Common myeloid progenitor, CD34-positive (primary cell): ENCODE measurements at regions not wholly inside any gene's neighbourhood (a gene's known extent, or its start where the extent isn't known, plus 50 kb on each side); places are given as distances from the start of the nearest gene placed in this dataset.

Experiments
- CTCF ChIA-PET: fragments of 350-600 bp; sonication (Branson Sonifier 250); formaldehyde crosslinking; loops from one replicate; lab custom pipeline; 2021; ENCODE audit warnings: antibody characterized with exemption; lab: Charles Lee
- POLR2A ChIA-PET: fragments of 350-600 bp; sonication (Branson Sonifier 250); formaldehyde crosslinking; loops from one replicate; lab custom pipeline; 2021; ENCODE audit warnings: antibody characterized with exemption; lab: Charles Lee
- DNase-seq, 3 donors: peaks; one replicate each; pipeline versions ENCODE4 v3.0.0 to v3.0.0-alpha.2; 2013
- H3K27ac ChIP-seq, 2 experiments: 1 replicate in 1 of 2; 2 replicates in 1 of 2; pipeline ENCODE4 v1.7.0; 2013; ENCODE audit warnings: inconsistent platforms in 2 of 2, low read length in 2 of 2, mild to moderate bottlenecking in 2 of 2, low read depth in 1 of 2, moderate library complexity in 1 of 2; ENCODE audit not compliant: severe bottlenecking in 2 of 2, insufficient read depth in 1 of 2, poor library complexity in 1 of 2
- H3K27me3 ChIP-seq, 5 experiments: replicated peaks in 2 of 5; 1 replicate in 3 of 5; 2 replicates in 2 of 5; pipeline versions ENCODE4 v1.6.1 to v1.7.0; 2013; ENCODE audit warnings: low read length in 4 of 5, mild to moderate bottlenecking in 2 of 5, moderate library complexity in 2 of 5, inconsistent platforms in 1 of 5; ENCODE audit not compliant: insufficient read depth in 5 of 5, control insufficient read depth in 4 of 5
- H3K36me3 ChIP-seq, 4 experiments: 1 replicate in 2 of 4; 2 replicates in 2 of 4; pipeline versions ENCODE4 v1.6.1 to v1.7.0; 2013; ENCODE audit warnings: low read length in 3 of 4, control low read depth in 1 of 4, mild to moderate bottlenecking in 1 of 4; ENCODE audit not compliant: control insufficient read depth in 4 of 4, insufficient read depth in 4 of 4
- H3K4me1 ChIP-seq, 4 experiments: 1 replicate in 3 of 4; 2 replicates in 1 of 4; pipeline versions ENCODE4 v1.6.1 to v1.7.1; 2013; ENCODE audit warnings: low read length in 3 of 4, mild to moderate bottlenecking in 3 of 4, control low read depth in 1 of 4, inconsistent platforms in 1 of 4, moderate library complexity in 1 of 4; ENCODE audit not compliant: control insufficient read depth in 4 of 4, insufficient read depth in 4 of 4; ENCODE audit errors: control extremely low read depth in 1 of 4
- H3K4me3 ChIP-seq, 7 experiments: 1 replicate in 4 of 7; 2 replicates in 3 of 7; pipeline versions ENCODE4 v1.5.1 to v1.7.0; 2013; ENCODE audit warnings: mild to moderate bottlenecking in 7 of 7, low read length in 6 of 7, moderate library complexity in 6 of 7, inconsistent platforms in 2 of 7, low read depth in 2 of 7, control low read depth in 1 of 7; ENCODE audit not compliant: insufficient read depth in 4 of 7, control insufficient read depth in 1 of 7; ENCODE audit errors: extremely low read depth in 1 of 7
- H3K9me3 ChIP-seq, 5 experiments: 1 replicate in 4 of 5; 2 replicates in 1 of 5; pipeline versions ENCODE4 v1.6.1 to v1.7.1; 2013; ENCODE audit warnings: low read length in 4 of 5, mild to moderate bottlenecking in 2 of 5, inconsistent platforms in 1 of 5, low read depth in 1 of 5, moderate library complexity in 1 of 5; ENCODE audit not compliant: control insufficient read depth in 4 of 5, insufficient read depth in 2 of 5; ENCODE audit errors: control extremely low read depth in 1 of 5
- WGBS: methylation state at CpG from one replicate; pipeline ENCODE4 v1.1.5; 2013; ENCODE audit not compliant: insufficient coverage; 5-methylcytosine and 5-hydroxymethylcytosine counted together

DNA sequence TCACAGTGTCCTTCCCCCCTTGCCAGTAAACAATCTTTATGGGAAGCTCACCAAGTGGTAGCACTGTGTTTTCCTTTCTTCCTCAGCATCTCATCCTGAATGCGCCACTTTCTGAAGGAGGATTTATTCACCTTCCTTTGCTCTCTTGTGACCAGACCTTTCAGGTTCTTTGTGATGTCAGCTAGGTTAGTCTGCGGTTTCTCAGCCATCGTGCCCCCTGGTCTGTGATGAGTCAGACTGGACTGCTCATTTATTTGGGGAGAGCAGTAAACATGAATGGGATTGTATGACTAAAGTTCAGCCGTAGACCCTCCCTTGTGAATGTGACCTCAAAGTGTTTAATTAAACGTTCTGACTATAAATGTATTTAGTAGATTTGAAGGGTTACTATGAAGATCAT lies 235.1 kb upstream of the CELF2 start:
- Histone ChIP-seq H3K4me1 (peaks cover 0 to 4% (median 0%) of the 10 kb centered on the region in 4 experiments), H3K27ac (no peak overlapping the region), H3K36me3 (no peaks in the 10 kb centered on the region), H3K9me3 (peaks cover 2 to 12% (median 5%) of the 10 kb centered on the region in 5 experiments), H3K27me3 (peaks cover 0 to 3% (median 2%) of the 10 kb centered on the region in 5 experiments), H3K4me3 (no peak overlapping the region)
- CTCF ChIA-PET = no interaction called here
- POLR2A ChIA-PET = no interaction called here
- no peak for DNase-seq
- 90% methylated on average over 4 of the region's 5 CpGs for WGBS

DNA sequence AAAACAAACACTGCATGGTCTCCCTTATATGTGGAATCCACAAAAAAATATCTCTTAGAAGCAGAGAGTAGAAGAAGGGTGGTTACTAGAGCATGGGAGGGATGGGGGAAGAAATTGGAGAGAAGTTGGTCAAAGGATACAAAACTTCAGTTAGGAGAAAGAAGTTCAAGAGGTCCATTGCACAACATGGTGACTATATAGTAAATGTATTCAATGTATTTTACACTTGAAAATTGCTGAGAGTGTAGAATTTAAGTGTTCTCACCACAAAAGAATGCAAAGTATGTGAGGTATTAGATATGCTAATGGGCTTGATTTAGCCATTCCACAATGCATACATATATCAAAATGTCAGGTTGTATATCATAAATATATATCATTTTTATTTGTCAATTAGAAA lies 232.0 kb upstream of the CELF2 start:
- no peak overlapping the region for H3K27ac ChIP-seq
- ChIA-PET CTCF (no interaction called here), POLR2A (no interaction called here)
- peaks cover 0 to 3% (median 2%) of the 10 kb centered on the region in 5 experiments for H3K27me3 ChIP-seq
- no peak overlapping the region for H3K4me3 ChIP-seq
- no peak for DNase-seq
- no peaks in the 10 kb centered on the region for H3K36me3 ChIP-seq
- peaks cover 2 to 12% (median 5%) of the 10 kb centered on the region in 5 experiments for H3K9me3 ChIP-seq
- H3K4me1 ChIP-seq = peaks cover 0 to 4% (median 0%) of the 10 kb centered on the region in 4 experiments

DNA sequence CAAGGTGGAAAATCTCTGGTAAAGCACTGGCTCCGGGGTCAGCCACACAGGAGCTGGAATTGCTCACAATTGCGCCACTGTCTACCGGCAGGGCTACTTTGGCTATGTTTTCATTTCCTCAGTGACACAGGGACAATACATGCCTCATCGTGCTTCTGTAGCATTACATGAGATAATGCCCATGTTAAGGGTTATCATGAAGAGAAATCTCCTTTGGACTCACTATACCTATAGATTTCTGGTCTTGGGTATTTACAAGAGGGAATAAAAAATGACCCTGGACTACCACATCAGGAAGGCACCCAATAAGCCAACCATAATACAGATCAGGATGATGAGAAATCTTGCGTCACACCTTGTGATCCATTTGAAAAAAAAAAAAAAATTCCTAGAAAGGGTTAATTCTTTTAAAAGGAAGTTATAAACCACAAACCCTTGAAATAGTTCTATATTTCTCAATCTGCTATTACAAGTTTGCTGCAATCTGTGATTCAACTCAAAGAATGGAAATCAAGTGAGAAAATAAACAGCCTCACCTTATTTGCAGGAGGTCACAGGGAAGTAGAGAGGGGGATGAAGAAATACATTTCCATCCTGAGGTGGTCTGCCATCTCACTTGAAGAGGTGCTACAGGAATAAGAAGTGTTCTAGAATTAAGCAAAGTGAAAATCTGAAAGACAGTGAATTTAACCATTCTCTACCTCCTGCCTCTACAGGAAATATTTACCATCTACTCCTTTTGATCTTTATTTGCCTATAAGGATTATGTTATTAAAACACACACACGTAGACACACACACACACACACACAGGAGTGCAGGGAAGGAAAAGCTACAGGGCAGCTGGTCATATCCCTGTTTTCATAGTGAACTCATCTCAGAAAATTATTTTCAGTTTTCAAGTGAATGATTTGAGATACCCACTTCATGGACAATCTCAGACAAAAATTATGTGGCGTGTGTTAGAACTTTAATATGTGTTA lies 231.3 kb upstream of the CELF2 start:
- peaks cover 2 to 12% (median 5%) of the 10 kb centered on the region in 5 experiments for H3K9me3 ChIP-seq
- ChIA-PET POLR2A (no interaction called here), CTCF (no interaction called here)
- 91% methylated on average over 4 of the region's 7 CpGs for WGBS
- H3K4me3 ChIP-seq = no peak overlapping the region
- peaks cover 0 to 4% (median 0%) of the 10 kb centered on the region in 4 experiments for H3K4me1 ChIP-seq
- H3K36me3 ChIP-seq = no peaks in the 10 kb centered on the region
- peaks cover 0 to 3% (median 2%) of the 10 kb centered on the region in 5 experiments for H3K27me3 ChIP-seq
- no peak overlapping the region for H3K27ac ChIP-seq
- peak in 1 of 3 donors; percentile 3 for DNase-seq

DNA sequence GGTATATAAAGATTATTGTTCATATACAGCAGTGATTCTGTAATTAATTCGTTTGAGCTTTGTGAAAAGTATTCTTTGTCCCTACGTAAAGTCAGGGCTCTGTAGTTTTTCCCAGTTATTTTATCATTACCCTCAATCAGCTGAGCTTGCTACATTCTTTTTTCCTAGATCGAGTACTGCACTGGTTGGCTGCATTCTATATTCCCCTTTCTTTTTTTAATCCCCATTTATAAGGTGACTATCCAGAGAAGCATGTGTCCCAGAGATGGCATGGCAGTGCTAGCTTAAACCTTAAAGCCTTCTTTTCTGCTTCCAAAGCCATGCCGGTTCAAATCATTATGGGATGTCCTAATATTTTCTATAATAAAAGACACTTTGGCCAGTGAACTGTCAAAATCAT lies 230.1 kb upstream of the CELF2 start:
- CTCF ChIA-PET = no interaction called here

DNA sequence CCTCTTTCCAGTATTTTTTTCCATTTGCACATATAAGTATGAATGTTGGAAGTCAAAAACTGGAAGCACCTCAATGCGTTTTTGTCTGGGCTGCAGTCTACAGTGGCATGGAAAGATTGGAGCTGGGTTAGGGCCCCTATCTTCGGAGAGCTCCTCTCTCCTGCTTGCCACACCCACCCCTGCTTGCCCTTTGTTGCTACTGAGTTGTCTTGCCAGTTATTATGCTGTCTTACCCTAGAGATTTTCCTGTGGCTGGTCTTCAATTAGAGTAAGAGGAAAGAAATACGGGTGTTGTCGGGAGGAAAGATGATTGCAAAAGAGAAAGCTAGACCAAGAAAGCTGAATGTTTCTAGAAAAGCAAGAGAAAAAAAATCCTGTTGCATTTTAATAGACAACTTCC lies 228.9 kb upstream of the CELF2 start:
- Histone ChIP-seq H3K9me3 (peaks cover 0 to 5% (median 4%) of the 10 kb centered on the region in 5 experiments), H3K4me3 (no peak overlapping the region), H3K4me1 (peaks cover 0 to 4% (median 0%) of the 10 kb centered on the region in 4 experiments), H3K27ac (no peak overlapping the region), H3K36me3 (no peaks in the 10 kb centered on the region), H3K27me3 (peaks cover 0 to 3% (median 2%) of the 10 kb centered on the region in 5 experiments)
- ChIA-PET CTCF (no interaction called here), POLR2A (no interaction called here)
- no peak for DNase-seq
- WGBS = 92% methylated on average over 4 of the region's 4 CpGs

More for the DNA sequence above, 230.1 kb upstream of the CELF2 start:
- WGBS = 94% methylated on average over 3 of the region's 4 CpGs
- no peak for DNase-seq
- H3K4me1 ChIP-seq = peaks cover 0 to 4% (median 0%) of the 10 kb centered on the region in 4 experiments
- POLR2A ChIA-PET = no interaction called here
- H3K9me3 ChIP-seq = peaks cover under 1 to 8% (median 4%) of the 10 kb centered on the region in 5 experiments
- peaks cover 0 to 3% (median 2%) of the 10 kb centered on the region in 5 experiments for H3K27me3 ChIP-seq
- no peak overlapping the region for H3K27ac ChIP-seq
- H3K4me3 ChIP-seq = no peak overlapping the region
- H3K36me3 ChIP-seq = no peaks in the 10 kb centered on the region

DNA sequence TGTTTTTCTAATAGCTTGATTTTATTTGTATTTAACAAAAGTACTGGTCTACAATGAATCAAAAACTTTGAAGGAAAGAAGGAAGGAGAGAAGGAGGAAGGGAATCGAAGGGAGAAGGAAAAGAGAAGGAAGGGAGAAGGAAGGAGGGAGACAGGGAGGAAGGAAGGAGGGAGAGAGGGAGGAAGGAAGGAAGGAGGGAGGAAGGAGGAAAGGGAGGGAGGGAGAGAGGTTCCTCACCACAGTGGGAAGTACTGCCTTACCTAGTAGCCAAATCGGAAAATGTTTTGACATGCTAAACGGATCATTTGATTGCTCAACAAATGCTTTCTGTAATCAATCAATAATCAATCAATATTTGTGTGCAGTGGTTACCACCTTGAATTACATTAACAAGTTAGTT lies 225.8 kb upstream of the CELF2 start:
- Histone ChIP-seq H3K4me1 (peaks cover 0 to under 1% (median 0%) of the 10 kb centered on the region in 4 experiments), H3K27ac (no peak overlapping the region), H3K36me3 (no peaks in the 10 kb centered on the region), H3K4me3 (no peak overlapping the region), H3K27me3 (peaks cover 0 to 2% (median 0%) of the 10 kb centered on the region in 5 experiments), H3K9me3 (no peaks in the 10 kb centered on the region)
- ChIA-PET CTCF (no interaction called here), POLR2A (interaction anchor here (0.6 kb wide), 1 partner anchor 62 kb away, joined by 3 read pairs; no protein-coding TSS in a partner anchor)
- 55% methylated on average over 1 of the region's 3 CpGs for WGBS
- DNase-seq = no peak

DNA sequence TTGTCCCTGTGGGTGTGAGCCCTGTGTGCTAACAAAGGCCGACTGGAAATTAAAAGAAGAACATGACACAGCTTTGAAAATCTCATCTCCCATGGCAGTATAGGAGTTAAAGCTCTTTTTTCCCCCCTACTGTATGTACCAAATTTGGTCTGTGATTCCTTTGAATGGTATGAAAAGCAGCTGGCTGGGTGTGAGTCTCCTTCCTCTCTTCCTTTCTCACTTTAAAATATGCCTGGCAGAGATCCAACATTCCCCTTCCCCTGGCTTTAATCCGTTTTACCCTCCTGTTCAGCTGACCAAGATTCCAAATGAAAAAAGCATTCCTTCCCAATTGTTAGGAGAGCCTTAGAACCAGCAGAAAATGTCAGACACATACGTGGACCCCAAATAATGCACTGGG lies 225.0 kb upstream of the CELF2 start:
- no peak for DNase-seq
- H3K27ac ChIP-seq = no peak overlapping the region
- no peaks in the 10 kb centered on the region for H3K36me3 ChIP-seq
- POLR2A ChIA-PET = interaction anchor here (0.6 kb wide), 1 partner anchor 61 kb away, joined by 3 read pairs; no protein-coding TSS in a partner anchor
- CTCF ChIA-PET = no interaction called here
- 33% methylated on average over 1 of the region's 3 CpGs for WGBS
- no peak overlapping the region for H3K4me3 ChIP-seq
- H3K4me1 ChIP-seq = no peaks in the 10 kb centered on the region
- no peaks in the 10 kb centered on the region for H3K9me3 ChIP-seq
- peaks cover 0 to 3% (median 0%) of the 10 kb centered on the region in 5 experiments for H3K27me3 ChIP-seq
